Large intestine (tissue), 3 donors: ENCODE measurements at regions not wholly inside any gene's neighbourhood (a gene's known extent, or its start where the extent isn't known, plus 50 kb on each side); places are given as distances from the start of the nearest gene placed in this dataset.
A peak's percentile ranks its signal among the peaks of the same experiment; 100 is the strongest.

Source experiments
- DNase-seq, 2 donors: peaks; one replicate each; pipeline versions ENCODE4 v3.0.0 to v3.0.0-alpha.2; 2013
- H3K27ac ChIP-seq: one replicate; pipeline ENCODE4 v1.5.1; 2013; ENCODE audit warnings: low read length
- H3K27me3 ChIP-seq: 2 replicates; pipeline ENCODE4 v1.6.1; 2013; ENCODE audit warnings: low read length; ENCODE audit not compliant: control insufficient read depth, insufficient read depth
- H3K36me3 ChIP-seq: 2 replicates; pipeline ENCODE4 v1.6.1; 2013; ENCODE audit warnings: low read length; ENCODE audit not compliant: control insufficient read depth, insufficient read depth
- H3K4me1 ChIP-seq: one replicate; pipeline ENCODE4 v1.6.1; 2013; ENCODE audit warnings: low read length; ENCODE audit not compliant: control insufficient read depth, insufficient read depth
- H3K4me3 ChIP-seq: one replicate; pipeline ENCODE4 v1.5.1; 2013; ENCODE audit warnings: low read length
- H3K9me3 ChIP-seq: one replicate; pipeline ENCODE4 v1.6.1; 2013; ENCODE audit warnings: mild to moderate bottlenecking, low read depth, low read length, moderate library complexity; ENCODE audit not compliant: control insufficient read depth
- WGBS: methylation state at CpG from one replicate; pipeline ENCODE4 v1.1.5; 2013; ENCODE audit warnings: low lambda C conversion rate; ENCODE audit not compliant: insufficient coverage; 5-methylcytosine and 5-hydroxymethylcytosine counted together

DNA sequence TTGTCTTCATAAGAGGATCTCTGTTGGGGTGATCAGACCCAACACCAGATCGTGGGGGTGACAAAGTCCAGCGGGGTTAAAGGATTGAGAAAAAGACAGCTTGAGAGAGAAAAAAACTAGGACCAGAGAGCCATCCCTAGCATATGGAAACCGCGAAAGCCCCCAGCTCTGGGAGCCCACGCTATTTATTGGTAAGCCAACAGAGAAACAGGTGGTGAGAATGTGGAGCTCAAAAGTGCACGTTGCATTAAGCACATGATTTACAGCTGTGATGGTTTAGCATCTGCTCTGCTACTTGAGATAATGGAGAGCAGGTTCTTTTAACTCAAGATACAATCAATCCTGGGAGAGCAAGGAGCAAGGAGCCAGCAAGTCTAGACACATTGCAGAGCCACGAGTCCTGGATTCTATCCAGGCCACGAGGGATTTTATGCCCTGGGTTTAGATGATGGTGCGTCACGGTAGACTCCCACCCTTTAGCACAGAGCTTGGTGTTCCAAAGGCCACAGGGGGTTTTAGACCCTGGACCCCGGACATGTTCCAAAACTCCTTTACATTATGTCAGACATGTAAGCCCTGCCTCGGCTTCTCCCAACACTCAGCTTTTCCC, 755.2 kb upstream of the SORCS1 start:
- WGBS, result 100% methylated on average over 1 of the region's 12 CpGs

DNA sequence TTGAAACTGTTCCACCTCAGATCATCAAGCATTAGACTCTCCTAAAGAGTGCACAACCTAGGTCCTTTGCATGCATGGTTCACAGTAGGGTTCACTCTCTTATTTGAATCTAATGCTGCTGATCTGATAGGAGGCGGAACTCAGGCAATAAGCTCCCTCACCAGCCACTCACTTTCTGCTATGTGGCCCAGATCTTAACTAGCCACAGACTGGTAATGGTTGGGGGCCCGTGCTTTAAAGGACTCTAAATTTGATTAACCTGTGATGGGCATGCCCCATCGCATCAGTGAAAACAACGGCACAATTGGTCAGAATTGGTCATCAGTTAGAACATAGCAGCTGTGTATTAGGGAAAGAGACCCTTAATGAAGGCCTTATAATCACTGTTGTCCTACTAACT, 753.7 kb upstream of the SORCS1 start:
- no peaks in the 10 kb centered on the region for H3K9me3 ChIP-seq
- no peak for DNase-seq
- no peak overlapping the region for H3K4me3 ChIP-seq
- no peaks in the 10 kb centered on the region for H3K36me3 ChIP-seq
- H3K27ac ChIP-seq, result no peak overlapping the region
- peaks cover 24% of the 10 kb centered on the region for H3K27me3 ChIP-seq
- H3K4me1 ChIP-seq, result no peaks in the 10 kb centered on the region
- WGBS, result no CpG with 5 or more reads among the region's 4 CpGs

More for the DNA sequence above, 755.2 kb upstream of the SORCS1 start:
- no peak for DNase-seq
- H3K9me3 ChIP-seq, result no peaks in the 10 kb centered on the region
- peaks cover 11% of the 10 kb centered on the region for H3K27me3 ChIP-seq
- no peaks in the 10 kb centered on the region for H3K4me1 ChIP-seq
- no peak overlapping the region for H3K4me3 ChIP-seq
- no peaks in the 10 kb centered on the region for H3K36me3 ChIP-seq
- no peak overlapping the region for H3K27ac ChIP-seq

DNA sequence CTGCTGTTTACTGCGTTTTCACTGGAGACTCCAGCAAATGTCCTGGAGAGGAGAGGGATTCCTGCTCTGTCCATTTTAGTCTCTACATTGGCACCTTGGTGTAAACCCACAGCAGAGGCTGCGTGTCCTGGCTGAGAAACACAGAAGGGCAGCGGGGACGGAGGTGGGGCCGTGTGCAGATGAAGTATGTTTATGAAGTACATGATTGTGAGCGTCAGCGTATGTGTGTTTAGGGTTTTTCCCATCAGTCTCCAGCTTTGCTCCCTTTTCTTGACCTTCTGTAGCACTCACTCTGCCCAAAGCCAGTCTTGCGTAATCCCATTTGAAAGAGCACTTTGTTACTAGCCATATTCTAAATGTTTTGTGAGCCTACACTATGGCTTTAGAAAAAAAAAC, 750.7 kb upstream of the SORCS1 start:
- H3K4me1 ChIP-seq, result no peaks in the 10 kb centered on the region
- no CpG with 5 or more reads among the region's 8 CpGs for WGBS
- DNase-seq, result peak in 1 of 2 donors; percentile 13
- H3K4me3 ChIP-seq, result peak overlapping the region; percentile 32
- no peaks in the 10 kb centered on the region for H3K36me3 ChIP-seq
- H3K27me3 ChIP-seq, result peaks cover 24% of the 10 kb centered on the region
- no peak overlapping the region for H3K27ac ChIP-seq
- no peaks in the 10 kb centered on the region for H3K9me3 ChIP-seq

DNA sequence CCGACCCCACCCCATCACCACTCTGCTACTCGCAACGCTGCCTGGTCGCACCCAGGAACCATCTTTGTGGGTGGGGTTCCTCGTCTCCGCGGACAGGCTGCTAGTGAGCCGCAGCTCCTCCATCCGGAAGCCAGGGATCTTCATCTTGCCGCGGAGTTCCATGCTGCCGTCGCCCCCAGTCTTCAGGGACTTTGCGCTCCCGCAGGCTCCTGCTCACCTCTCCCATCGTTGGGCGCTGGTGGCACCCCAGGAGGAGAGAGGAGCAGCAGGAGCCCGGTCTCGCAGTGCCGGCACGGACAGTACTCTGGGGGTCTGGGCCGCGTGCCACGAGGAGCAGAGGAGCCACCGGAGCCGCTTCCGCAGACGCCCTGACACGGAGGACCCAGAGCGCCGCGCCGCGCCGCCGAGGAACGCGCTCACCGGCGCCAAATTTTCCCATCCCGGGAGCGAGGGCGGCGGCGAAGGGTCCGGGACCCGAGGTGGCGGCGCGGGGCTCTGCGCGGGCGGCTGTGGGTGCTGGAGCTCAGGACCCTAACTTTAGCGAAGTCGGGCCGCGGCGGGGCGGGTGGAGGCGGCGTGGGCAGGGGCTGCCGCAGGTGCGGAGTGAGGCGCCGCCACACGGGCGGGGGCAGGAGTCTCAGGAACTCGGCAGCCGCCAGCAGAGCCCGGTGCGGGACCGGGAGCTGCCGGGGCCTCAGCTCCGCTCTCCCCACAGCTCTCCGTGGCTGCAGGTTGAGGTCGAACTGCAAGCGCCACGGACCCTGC, 750.1 kb upstream of the SORCS1 start:
- no peaks in the 10 kb centered on the region for H3K9me3 ChIP-seq
- DNase-seq, result peak; percentile 10 to 22
- H3K27ac ChIP-seq, result no peak overlapping the region
- peak overlapping the region; percentile 38 for H3K4me3 ChIP-seq
- no CpG with 5 or more reads among the region's 78 CpGs for WGBS
- H3K27me3 ChIP-seq, result peaks cover 24% of the 10 kb centered on the region
- H3K36me3 ChIP-seq, result no peaks in the 10 kb centered on the region
- H3K4me1 ChIP-seq, result no peaks in the 10 kb centered on the region

DNA sequence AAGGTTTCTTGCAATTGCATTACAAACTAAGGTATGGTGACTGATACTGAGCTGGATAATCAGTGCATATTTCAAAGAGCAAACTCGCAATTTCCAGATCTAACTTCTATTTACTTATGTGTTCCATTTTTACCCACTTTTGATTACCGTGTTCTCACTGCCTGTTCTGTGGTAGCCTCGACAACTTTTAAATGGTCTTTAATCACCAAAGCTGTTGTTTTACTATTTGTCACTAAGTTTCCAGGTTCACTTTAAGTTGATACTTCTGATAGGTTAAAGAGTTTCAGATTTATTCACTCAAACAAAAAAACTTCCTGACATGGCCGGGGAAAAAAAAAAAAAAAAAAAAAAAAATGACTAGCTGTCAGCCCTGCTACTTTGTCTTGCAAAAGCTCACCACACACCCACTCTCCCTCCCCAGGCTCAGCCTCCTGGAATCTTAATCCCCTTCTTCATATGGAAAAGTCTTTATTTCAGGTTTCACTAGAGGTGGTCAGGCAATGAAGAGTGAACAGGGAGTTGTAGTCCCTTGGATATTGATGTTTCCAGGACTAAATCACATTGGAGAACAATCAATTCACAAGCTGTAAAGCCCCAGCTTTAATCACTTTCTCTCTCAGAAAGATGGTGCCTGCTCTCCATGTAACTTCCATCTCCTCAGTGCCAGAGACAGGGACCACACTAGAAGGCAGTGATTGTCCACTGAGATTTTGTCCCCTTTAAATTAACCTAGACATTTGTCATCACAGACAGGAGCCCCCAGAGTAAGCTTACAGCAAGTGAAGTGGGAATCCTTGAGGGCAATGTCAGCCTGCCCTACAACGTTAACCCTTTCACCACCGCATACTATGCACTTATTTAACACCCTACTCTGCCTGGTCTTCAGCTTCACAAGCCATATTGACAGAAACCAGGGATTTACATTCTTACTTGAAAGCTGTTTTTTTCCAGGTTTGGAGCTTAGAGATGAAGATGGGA, 749.1 kb upstream of the SORCS1 start:
- Histone ChIP-seq H3K4me3 (peak overlapping the region; percentile 38), H3K27me3 (peaks cover 24% of the 10 kb centered on the region), H3K36me3 (no peaks in the 10 kb centered on the region), H3K4me1 (no peaks in the 10 kb centered on the region), H3K9me3 (no peaks in the 10 kb centered on the region), H3K27ac (no peak overlapping the region)
- 50% methylated on average over 2 of the region's 6 CpGs for WGBS
- no peak for DNase-seq

DNA sequence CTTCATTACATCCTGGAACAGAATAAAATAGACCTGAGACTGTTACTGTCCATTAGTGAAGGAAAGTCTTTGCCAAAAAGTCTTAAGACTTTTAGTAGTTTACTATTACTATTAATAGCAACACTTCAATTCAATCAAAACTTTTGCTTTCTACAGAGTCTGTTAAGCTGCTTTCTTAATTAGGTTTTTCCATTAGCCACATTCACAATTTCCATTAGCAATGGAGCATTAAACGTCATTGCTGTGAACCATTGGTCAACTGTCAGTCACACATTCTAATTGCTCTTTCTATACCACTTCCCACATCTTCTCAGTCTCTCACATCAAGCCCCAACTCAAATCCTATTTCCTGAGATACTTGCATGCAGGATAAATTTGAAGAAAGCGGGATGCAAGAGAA, 736.6 kb upstream of the SORCS1 start:
- WGBS, result no CpG with 5 or more reads among the region's 2 CpGs
- Histone ChIP-seq H3K9me3 (no peaks in the 10 kb centered on the region), H3K27me3 (no peaks in the 10 kb centered on the region), H3K4me1 (no peaks in the 10 kb centered on the region), H3K27ac (no peak overlapping the region), H3K4me3 (no peak overlapping the region), H3K36me3 (no peaks in the 10 kb centered on the region)
- DNase-seq, result no peak

DNA sequence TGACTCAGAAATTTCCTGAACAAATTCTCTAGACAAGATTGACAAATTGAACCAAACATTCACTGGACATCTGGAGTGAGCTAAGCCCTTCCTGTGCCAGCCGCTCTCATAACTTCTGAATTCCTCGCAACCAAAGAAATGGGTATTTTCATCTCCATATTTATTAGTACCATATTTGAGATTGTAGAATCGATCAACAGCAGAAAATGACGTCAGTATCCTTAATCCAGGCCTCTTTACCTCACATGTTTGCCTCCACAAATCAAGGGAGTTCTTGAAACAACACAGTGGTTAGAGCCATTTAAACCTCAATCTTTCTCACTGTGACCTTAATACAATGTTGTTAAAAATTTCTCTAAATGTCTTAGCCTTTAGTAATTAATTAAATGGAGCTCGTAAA, 735.6 kb upstream of the SORCS1 start:
- H3K27ac ChIP-seq, result no peak overlapping the region
- no peaks in the 10 kb centered on the region for H3K4me1 ChIP-seq
- no peaks in the 10 kb centered on the region for H3K9me3 ChIP-seq
- no peaks in the 10 kb centered on the region for H3K36me3 ChIP-seq
- no peaks in the 10 kb centered on the region for H3K27me3 ChIP-seq
- no peak for DNase-seq
- no peak overlapping the region for H3K4me3 ChIP-seq
- 95% methylated on average over 3 of the region's 5 CpGs for WGBS

DNA sequence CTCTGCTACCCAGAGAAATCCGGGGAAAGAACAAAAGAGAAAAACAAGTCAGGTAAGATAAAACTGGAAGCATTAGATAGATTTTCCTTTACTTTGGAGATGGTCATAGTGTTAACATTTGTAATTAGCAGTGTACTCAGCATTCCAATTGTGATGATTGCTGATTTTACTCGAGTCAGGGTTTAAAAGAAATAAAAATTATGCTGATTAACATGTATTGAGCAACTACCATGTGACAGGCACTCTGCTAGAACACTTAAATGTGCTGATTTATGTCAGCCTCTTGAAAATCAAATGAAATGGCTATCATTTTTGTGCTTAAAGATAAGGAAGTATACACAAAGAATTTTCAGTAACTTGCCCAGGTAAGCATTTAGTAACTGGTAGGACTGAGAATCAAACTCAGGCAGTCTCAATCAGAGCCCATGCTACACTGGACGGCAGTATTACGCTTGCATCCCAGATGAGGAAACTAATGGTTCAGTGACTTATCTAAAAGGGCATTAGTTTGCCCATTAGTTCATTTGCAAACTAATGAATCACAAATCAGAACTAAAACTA, 735.1 kb upstream of the SORCS1 start:
- Histone ChIP-seq H3K9me3 (no peaks in the 10 kb centered on the region), H3K27ac (no peak overlapping the region)
- WGBS, result 32% methylated on average over 2 of the region's 4 CpGs

DNA sequence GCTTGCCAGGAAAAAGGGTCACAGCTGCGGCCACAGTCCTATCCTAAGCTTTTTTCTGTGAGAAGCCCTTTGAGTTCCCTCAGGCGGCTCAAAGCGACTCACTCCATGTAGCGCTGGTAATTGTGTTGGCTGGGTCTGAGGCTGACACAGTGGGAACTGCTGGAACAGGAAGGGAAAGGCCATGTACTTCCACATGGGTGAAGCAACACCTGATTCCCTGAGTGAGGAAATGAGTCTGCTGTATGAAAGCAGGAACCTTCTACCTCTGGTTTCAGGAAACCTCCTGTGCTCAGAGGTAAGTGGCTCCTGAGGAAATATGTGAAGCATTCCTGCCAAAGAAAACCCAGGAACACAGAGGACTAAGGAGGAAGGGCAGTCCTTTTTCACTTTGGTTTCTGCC, 734.6 kb upstream of the SORCS1 start:
- H3K36me3 ChIP-seq, result no peaks in the 10 kb centered on the region
- no CpG with 5 or more reads among the region's 4 CpGs for WGBS

More for the DNA sequence above, 735.1 kb upstream of the SORCS1 start:
- no peaks in the 10 kb centered on the region for H3K36me3 ChIP-seq
- DNase-seq, result no peak
- no peaks in the 10 kb centered on the region for H3K27me3 ChIP-seq
- H3K4me1 ChIP-seq, result no peaks in the 10 kb centered on the region
- no peak overlapping the region for H3K4me3 ChIP-seq

DNA sequence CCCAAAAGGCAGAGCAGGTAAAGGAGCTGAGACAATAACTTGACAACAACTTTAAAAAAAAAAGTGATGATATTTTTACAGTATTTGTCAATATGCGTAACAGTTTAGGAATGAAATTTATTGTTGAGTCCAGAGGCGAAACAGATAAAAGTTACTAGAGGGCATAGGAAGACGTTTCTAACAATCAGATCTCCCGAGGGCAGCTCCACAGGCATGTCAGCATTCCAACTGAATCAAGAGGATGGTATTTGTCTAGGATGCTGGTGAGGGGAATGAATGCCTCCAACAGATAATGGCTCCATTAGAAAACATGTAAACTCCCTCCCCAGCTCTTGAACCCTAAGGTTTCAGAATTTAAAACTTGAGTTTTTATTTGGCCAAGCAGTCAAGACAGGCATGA, 733.9 kb upstream of the SORCS1 start:
- no peaks in the 10 kb centered on the region for H3K4me1 ChIP-seq
- no peak overlapping the region for H3K4me3 ChIP-seq
- no peaks in the 10 kb centered on the region for H3K36me3 ChIP-seq
- no CpG with 5 or more reads among the region's 4 CpGs for WGBS
- no peak for DNase-seq
- no peak overlapping the region for H3K27ac ChIP-seq
- no peaks in the 10 kb centered on the region for H3K9me3 ChIP-seq
- H3K27me3 ChIP-seq, result no peaks in the 10 kb centered on the region

More for the DNA sequence above, 734.6 kb upstream of the SORCS1 start:
- no peak overlapping the region for H3K4me3 ChIP-seq
- no peaks in the 10 kb centered on the region for H3K4me1 ChIP-seq
- no peak overlapping the region for H3K27ac ChIP-seq
- H3K27me3 ChIP-seq, result no peaks in the 10 kb centered on the region
- no peaks in the 10 kb centered on the region for H3K9me3 ChIP-seq
- DNase-seq, result no peak
